SW480 (cell line): ENCODE measurements at regions not wholly inside any gene's neighbourhood (a gene's known extent, or its start where the extent isn't known, plus 50 kb on each side); places are given as distances from the start of the nearest gene placed in this dataset.
"Not testable (repeated sequence)": the region's sequence is repeated elsewhere in the genome, so short reads cannot be mapped to it uniquely, and the experiment has no call there.

Experiments used
- DNase-seq: peaks from one replicate; pipeline ENCODE4 v3.0.0-alpha.2; 2016; ENCODE audit warnings: low spot score

DNA sequence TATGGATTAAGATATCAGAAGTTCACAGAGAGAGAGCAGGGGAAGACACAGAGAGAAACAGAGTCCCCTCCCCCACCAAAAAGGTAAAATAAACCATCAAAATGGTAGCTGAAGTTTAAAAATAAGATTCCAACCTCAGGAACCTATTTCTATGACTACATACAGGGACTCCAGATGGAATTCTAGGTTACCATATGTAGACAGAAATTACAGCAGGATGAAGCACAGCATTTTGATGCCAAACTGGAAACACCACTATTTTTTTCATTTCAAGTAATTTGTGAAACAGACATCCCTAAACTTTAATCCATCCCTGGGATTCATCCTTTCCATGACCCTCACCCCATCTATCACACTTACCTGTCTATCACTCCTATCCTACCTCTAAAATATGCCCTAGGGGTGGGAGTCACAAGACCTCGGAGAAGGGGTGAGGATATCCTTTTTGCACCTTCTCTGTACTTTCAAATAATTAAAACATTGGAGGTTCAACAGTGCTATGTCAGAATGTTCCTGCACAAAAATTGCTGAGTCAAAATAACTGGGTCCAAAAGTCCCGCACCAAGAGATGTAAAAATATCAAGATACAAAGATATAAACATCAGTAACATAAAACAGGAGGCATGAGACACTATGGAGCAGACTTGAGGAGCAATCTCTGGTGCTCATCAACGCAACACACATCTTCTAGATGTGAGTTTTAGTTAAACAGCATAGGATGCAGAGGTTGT, 344.5 kb upstream of the RASGEF1B start:
- no peak for DNase-seq

GRCh38 chr4:81814987-81815541, 343.4 kb upstream of the RASGEF1B start:
- no peak for DNase-seq

- DNase-seq: no peak
Observed at GRCh38 chr4:81811562-81812293, 340.0 kb upstream of the RASGEF1B start.

GRCh38 chr4:81808011-81808672, 336.4 kb upstream of the RASGEF1B start:
- no peak for DNase-seq

GRCh38 chr4:81807386-81807785, 335.7 kb upstream of the RASGEF1B start:
- DNase-seq: no peak

DNA sequence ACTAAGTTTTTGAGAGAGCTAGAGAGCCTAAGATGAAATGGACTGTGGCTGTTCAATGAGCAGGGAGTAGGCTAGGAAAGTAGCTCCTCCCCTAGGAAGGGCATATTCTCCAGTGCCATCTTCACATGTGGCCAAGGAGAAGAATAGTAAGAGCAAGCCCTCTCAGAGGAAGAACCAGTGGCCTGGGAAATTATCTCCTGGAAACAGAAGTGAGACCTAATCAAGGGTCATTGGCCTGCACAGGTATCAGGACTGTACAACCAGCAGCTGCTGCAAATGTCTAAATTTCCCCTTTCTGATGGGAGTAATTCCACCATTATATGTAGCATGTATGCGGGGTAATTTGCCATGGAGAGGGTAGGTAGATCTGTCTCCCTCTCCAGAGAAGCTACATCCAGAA, 334.8 kb upstream of the RASGEF1B start:
- DNase-seq: no peak

DNA sequence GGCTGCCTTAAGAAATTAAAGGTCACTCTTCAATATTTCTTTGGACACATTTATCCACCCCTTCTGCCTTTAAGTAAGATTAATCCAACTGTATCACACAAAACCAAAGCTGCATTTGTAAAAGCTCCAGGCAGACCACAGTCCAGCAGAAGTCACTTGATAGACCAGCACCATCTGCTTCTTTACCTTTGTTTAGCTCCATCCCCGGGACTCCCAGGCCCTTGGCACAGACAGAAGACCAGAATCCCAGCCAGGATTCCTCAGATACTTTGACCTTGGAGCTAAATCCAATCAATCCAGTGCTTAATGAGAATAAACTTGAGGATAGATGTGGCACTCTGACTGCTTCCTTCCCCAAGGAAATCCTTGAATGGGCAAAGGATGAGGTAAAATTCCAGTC, 333.1 kb upstream of the RASGEF1B start:
- DNase-seq: no peak

DNA sequence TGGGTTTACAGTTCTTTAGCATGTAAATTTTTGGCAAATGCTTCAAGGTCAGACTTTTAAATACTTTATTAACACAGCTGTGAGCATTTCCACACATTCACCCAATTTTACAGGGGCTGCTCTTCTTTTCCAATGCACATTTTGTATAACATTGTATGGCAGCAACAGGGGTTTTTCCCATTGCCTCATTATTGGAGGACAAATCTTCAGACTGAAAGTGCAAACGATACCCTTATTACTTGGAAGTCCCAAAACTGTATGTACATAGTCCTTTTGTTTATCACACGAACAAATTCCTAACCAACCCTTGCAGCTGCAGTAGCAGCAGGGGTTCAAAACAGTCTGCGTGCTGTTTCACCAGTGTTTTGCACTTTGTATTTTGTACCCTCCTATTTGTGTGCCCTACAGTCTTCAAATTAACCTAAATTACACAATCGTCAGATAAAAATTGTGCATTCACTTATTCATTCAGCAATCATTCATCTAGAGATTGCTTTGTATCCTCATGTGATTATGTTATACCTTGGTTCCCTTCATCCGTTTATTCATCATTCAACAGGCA, 330.7 kb upstream of the RASGEF1B start:
- no peak for DNase-seq

- no peak for DNase-seq
Observed at GRCh38 chr4:81799371-81799770, 327.7 kb upstream of the RASGEF1B start.

DNA sequence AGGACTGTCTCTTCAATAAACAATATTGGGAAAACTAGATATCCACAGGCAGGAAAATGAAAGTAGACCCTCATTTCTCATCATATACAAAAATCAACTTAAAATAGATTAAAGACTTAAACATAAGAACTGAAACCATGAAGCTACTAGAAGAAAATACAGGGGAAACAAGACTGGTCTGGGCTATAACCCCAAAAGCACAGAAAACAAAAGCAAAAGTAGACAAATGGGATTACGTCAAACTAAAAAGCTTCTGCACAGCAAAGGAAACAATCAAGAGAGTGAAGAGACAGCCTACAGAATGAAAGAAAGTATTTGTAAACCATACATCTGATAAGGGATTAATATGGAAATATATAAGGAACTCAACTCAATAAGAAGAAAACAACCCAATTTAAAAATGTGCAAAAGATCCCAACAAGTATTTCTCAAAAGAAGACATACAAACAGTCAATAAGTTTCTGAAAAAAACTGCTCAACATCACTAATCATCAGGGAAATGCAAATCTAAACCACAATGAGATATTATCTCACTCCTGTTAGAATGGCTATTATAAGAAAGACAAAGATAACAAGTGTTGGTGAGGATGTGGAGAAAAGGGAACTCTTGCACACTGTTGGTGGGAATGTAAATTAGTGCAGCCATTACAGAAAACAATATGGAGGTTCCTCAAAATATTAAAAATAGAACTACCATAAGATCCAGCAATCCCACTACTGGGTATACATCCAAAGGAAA, 325.3 kb upstream of the RASGEF1B start:
- DNase-seq: no peak

DNA sequence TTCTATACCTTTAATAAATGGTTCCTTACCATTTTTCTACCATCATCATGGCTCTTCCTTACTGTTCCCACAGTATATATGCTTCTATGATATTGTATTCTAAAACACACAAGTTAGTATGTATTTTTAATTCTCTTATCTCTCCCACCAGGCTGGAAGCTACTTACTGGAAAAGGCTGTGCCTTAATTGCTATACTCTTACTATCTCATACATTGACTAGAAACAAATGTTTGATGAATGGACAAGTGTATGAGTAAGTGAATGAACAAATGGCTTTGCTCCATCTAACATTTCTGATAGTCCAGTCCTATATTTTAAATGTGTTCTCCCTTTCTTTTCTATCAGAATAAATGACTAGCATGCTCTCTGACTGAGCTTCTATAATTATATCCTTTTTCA, 320.8 kb upstream of the RASGEF1B start:
- no peak for DNase-seq

- DNase-seq: no peak
Observed at GRCh38 chr4:81790477-81790876, 318.8 kb upstream of the RASGEF1B start.

- peak; percentile 26 for DNase-seq
Observed at GRCh38 chr4:81789741-81790399, 318.2 kb upstream of the RASGEF1B start.

DNA sequence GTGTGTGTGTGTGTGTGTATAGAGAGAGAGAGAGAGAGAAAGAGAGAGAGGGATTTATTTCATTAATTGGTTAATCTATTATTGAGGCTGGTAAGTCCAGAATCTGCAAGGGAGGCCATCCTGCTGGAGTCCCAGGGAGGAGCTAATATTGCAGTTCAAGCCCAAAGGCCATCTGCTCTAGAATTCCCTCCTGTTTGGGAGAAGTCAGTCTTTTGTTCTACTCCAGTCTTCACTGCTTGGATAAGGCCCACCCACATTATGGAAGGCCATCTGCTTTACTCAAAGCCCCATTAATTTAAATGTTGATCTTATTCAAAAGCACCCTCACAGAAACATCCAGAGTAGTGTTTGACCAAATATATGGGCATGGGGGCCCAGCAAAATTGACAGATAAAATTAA, 317.5 kb upstream of the RASGEF1B start:
- DNase-seq: no peak

- DNase-seq: no peak
Observed at GRCh38 chr4:81786766-81787165, 315.1 kb upstream of the RASGEF1B start.

GRCh38 chr4:81786063-81786763, 314.5 kb upstream of the RASGEF1B start:
- no peak for DNase-seq

DNA sequence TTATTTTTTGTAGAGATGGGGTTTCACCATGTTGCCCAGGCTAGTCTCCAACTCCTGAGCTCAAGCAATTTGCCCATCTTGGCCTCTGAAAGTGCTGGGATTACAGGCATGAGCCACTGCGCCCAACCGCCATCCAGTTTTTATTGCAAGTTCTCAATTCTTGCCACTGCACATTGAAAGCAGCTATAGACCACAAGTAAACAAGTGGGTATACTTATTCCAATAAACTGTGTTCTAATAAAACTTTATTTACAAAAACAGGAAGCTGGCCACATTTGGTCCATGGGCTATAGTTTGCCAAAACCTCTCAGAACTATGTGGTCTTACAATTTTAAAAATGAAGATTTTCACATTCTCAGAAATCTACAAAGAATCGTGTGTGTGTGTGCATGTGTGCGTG, 313.6 kb upstream of the RASGEF1B start:
- no peak for DNase-seq

DNA sequence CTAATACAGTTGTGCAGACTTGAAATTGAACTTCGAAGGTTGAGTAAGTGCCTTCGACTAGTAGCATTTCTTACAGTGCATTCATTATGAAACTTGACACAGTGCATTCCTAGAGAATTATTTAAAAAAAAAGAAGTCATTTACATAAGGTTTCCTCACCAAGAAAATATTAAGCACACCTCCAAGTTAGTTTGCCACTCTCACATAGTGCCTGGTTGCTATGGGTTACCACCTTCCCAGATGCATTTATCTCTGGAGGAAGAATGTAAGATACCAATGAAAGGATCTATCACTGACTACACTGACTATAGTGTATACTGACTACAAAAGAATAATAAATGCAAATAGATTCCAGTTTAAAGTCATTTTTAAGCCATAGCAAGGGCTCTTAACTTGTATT, 311.9 kb upstream of the RASGEF1B start:
- no peak for DNase-seq

- no peak for DNase-seq
Observed at GRCh38 chr4:81781799-81782198, 310.1 kb upstream of the RASGEF1B start.

GRCh38 chr4:81777718-81778117, 306.0 kb upstream of the RASGEF1B start:
- DNase-seq: not testable (repeated sequence)

GRCh38 chr4:81776794-81777193, 305.1 kb upstream of the RASGEF1B start:
- DNase-seq: no peak
